NCI-H2081 treated with DMSO at 0.1 percent for 48 hours (cell line): ENCODE measurements at regions not wholly inside any gene's neighbourhood (a gene's known extent, or its start where the extent isn't known, plus 50 kb on each side); places are given as distances from the start of the nearest gene placed in this dataset.

ENCODE experiments used
- DNase-seq: peaks from one replicate; lab custom pipeline; 2025; lab: John Stamatoyannopoulos, UW

- DNase-seq: no peak
Measured at GRCh38 chr11:95717314-95717713, 72.3 kb downstream of the FAM76B start.

- DNase-seq: no peak
Measured at GRCh38 chr11:95716266-95716665, 73.3 kb downstream of the FAM76B start.

- DNase-seq: no peak
Measured at GRCh38 chr11:95715777-95716241, 73.8 kb downstream of the FAM76B start.

GRCh38 chr11:95714843-95715776 is 74.5 kb downstream of the FAM76B start:
- no peak for DNase-seq

- no peak for DNase-seq
Measured at GRCh38 chr11:95713428-95713827, 76.2 kb downstream of the FAM76B start.

- DNase-seq: no peak
Measured at GRCh38 chr11:95711945-95712221, 77.7 kb downstream of the FAM76B start.

- no peak for DNase-seq
Measured at GRCh38 chr11:95711162-95711944, 78.2 kb downstream of the FAM76B start.

GRCh38 chr11:95708681-95709080 is 80.9 kb downstream of the FAM76B start:
- no peak for DNase-seq

- DNase-seq: no peak
Measured at GRCh38 chr11:95706974-95707387, 82.6 kb downstream of the FAM76B start.

- peak; percentile 3 for DNase-seq
Measured at GRCh38 chr11:95705485-95706124, 84.0 kb downstream of the FAM76B start.

- DNase-seq: no peak
Measured at GRCh38 chr11:95704865-95705264, 84.7 kb downstream of the FAM76B start.

- DNase-seq: no peak
Measured at GRCh38 chr11:95703049-95703448, 86.5 kb downstream of the FAM76B start.

GRCh38 chr11:95702526-95702925 is 87.1 kb downstream of the FAM76B start:
- no peak for DNase-seq

GRCh38 chr11:95700471-95700817 is 89.1 kb downstream of the FAM76B start:
- no peak for DNase-seq

- no peak for DNase-seq
Measured at GRCh38 chr11:95699631-95700470, 89.7 kb downstream of the FAM76B start.

- DNase-seq: no peak
Measured at GRCh38 chr11:95698676-95699557, 90.7 kb downstream of the FAM76B start.

- DNase-seq: no peak
Measured at GRCh38 chr11:95697614-95698408, 91.8 kb downstream of the FAM76B start.

GRCh38 chr11:95695181-95695580 is 94.4 kb downstream of the FAM76B start:
- no peak for DNase-seq

- DNase-seq: no peak
Measured at GRCh38 chr11:95693298-95693697, 96.3 kb downstream of the FAM76B start.
